HEK293T (cell line): ENCODE measurements at regions not wholly inside any gene's neighbourhood (a gene's known extent, or its start where the extent isn't known, plus 50 kb on each side); places are given as distances from the start of the nearest gene placed in this dataset.

Experiments used
- CTCF ChIA-PET: fragments of 350-600 bp; formaldehyde crosslinking; extraction: SDS; loops from one replicate; lab custom pipeline; 2021; ENCODE audit warnings: antibody characterized with exemption, inconsistent platforms; lab: Yijun Ruan, JAX
- POLR2A ChIA-PET: fragments of 350-600 bp; formaldehyde crosslinking; extraction: SDS; loops from one replicate; lab custom pipeline; 2020; ENCODE audit warnings: antibody characterized with exemption, inconsistent platforms; lab: Yijun Ruan, JAX
- DNase-seq: peaks from one replicate; pipeline ENCODE4 v3.0.0; 2012; ENCODE audit warnings: mixed read lengths; ENCODE audit errors: extremely low spot score
- ARNT ChIP-seq: fragments of 450-650 bp; IDR thresholded peaks from 2 replicates; pipeline ENCODE4 v1.6.1; 2017; ENCODE audit warnings: mild to moderate bottlenecking
- BHLHE40 ChIP-seq: fragments of 450-650 bp; IDR thresholded peaks from 2 replicates; pipeline ENCODE4 v1.6.1; 2016; ENCODE audit warnings: mild to moderate bottlenecking, moderate library complexity, borderline replicate concordance
- CTBP1 ChIP-seq: fragments of 450-650 bp; IDR thresholded peaks from 2 replicates; pipeline ENCODE4 v1.6.1; 2016; ENCODE audit warnings: borderline replicate concordance
- ELF4 ChIP-seq: fragments of 450-650 bp; IDR thresholded peaks from 2 replicates; pipeline ENCODE4 v1.6.1; 2017; ENCODE audit warnings: antibody characterized with exemption
- FOXA1 ChIP-seq: fragments of 450-650 bp; IDR thresholded peaks from 2 replicates; pipeline ENCODE4 v1.6.1; 2016; ENCODE audit warnings: mild to moderate bottlenecking
- FOXK2 ChIP-seq: fragments of 450-650 bp; IDR thresholded peaks from 2 replicates; pipeline ENCODE4 v1.6.1; 2016; ENCODE audit warnings: mild to moderate bottlenecking
- FOXM1 ChIP-seq: fragments of 450-650 bp; IDR thresholded peaks from 2 replicates; pipeline ENCODE4 v1.6.1; 2017; ENCODE audit warnings: mild to moderate bottlenecking, borderline replicate concordance
- HDGF ChIP-seq: fragments of 450-650 bp; IDR thresholded peaks from 2 replicates; pipeline ENCODE4 v1.6.1; 2017; ENCODE audit warnings: antibody characterized with exemption, borderline replicate concordance
- L3MBTL2 ChIP-seq: fragments of 450-650 bp; conservative IDR thresholded peaks from 2 replicates; pipeline ENCODE4 v1.6.1; 2016; ENCODE audit warnings: mild to moderate bottlenecking
- LEF1 ChIP-seq: fragments of 450-650 bp; IDR thresholded peaks from 2 replicates; pipeline ENCODE4 v1.6.1; 2017; ENCODE audit warnings: mild to moderate bottlenecking, borderline replicate concordance
- NFRKB ChIP-seq: fragments of 450-650 bp; IDR thresholded peaks from 2 replicates; pipeline ENCODE4 v1.6.1; 2016; ENCODE audit warnings: mild to moderate bottlenecking, moderate library complexity
- PKNOX1 ChIP-seq: fragments of 450-650 bp; IDR thresholded peaks from 2 replicates; pipeline ENCODE4 v1.6.1; 2016
- SP1 ChIP-seq: fragments of 450-650 bp; IDR thresholded peaks from 2 replicates; pipeline ENCODE4 v1.6.1; 2017
- SUZ12 ChIP-seq: fragments of 450-650 bp; IDR thresholded peaks from 2 replicates; pipeline ENCODE4 v1.6.1; 2016; ENCODE audit warnings: mild to moderate bottlenecking
- TARDBP ChIP-seq: fragments of 450-650 bp; IDR thresholded peaks from 2 replicates; pipeline ENCODE4 v1.6.1; 2016
- ZNF384 ChIP-seq: fragments of 450-650 bp; IDR thresholded peaks from 2 replicates; pipeline ENCODE4 v1.6.1; 2016

- ChIA-PET CTCF (interaction anchor here (0.6 to 2.4 kb wide), 3 partner anchors 21 to 238 kb away, joined by 4 to 10 read pairs (median 4); no protein-coding TSS in a partner anchor), POLR2A (interaction anchor here (1.2 kb wide), 1 partner anchor 64 kb away, joined by 3 read pairs; the partner anchor contains the start of gene LRRC1)
- no peak for TF ChIP-seq ELF4
- no peak for TF ChIP-seq FOXK2
- TF ChIP-seq BHLHE40: no peak
- TF ChIP-seq FOXM1: no peak
- TF ChIP-seq ARNT: no peak
- no peak for TF ChIP-seq SUZ12
- no peak for TF ChIP-seq CTBP1
- no peak for TF ChIP-seq L3MBTL2
- TF ChIP-seq NFRKB: no peak
- no peak for TF ChIP-seq FOXA1
- TF ChIP-seq ZNF384: no peak
- no peak for TF ChIP-seq PKNOX1
- TF ChIP-seq HDGF: no peak
- no peak for TF ChIP-seq TARDBP
- no peak for TF ChIP-seq SP1
- no peak for DNase-seq
Observed at GRCh38 chr6:53730767-53731166, 64.0 kb upstream of the LRRC1 start.

- ChIA-PET CTCF (interaction anchor here (0.6 to 2.2 kb wide), 19 partner anchors 10 to 557 kb away, joined by 3 to 34 read pairs (median 4); no protein-coding TSS in a partner anchor), POLR2A (interaction anchor here (1.0 to 1.3 kb wide), 2 partner anchors 10 to 184 kb away, joined by 3 to 4 read pairs; partner anchors contain the start of gene GCLC)
- peak; percentile 50 for DNase-seq
- no peak for TF ChIP-seq SUZ12
- TF ChIP-seq CTBP1: no peak
- no peak for TF ChIP-seq PKNOX1
- no peak for TF ChIP-seq LEF1
- no peak for TF ChIP-seq NFRKB
- TF ChIP-seq L3MBTL2: no peak
- TF ChIP-seq FOXK2: no peak
- TF ChIP-seq HDGF: no peak
- TF ChIP-seq FOXA1: no peak
- TF ChIP-seq ELF4: no peak
- no peak for TF ChIP-seq SP1
- TF ChIP-seq TARDBP: no peak
- no peak for TF ChIP-seq ARNT
- no peak for TF ChIP-seq ZNF384
- TF ChIP-seq BHLHE40: no peak
- TF ChIP-seq FOXM1: no peak
Observed at GRCh38 chr6:53728570-53729194, 63.1 kb upstream of the KLHL31 start.

GRCh38 chr6:53727748-53728147 lies 62.2 kb upstream of the KLHL31 start:
- DNase-seq: no peak
- TF ChIP-seq LEF1: no peak
- TF ChIP-seq FOXM1: no peak
- no peak for TF ChIP-seq SP1
- TF ChIP-seq BHLHE40: no peak
- no peak for TF ChIP-seq CTBP1
- TF ChIP-seq FOXK2: no peak
- TF ChIP-seq HDGF: no peak
- TF ChIP-seq NFRKB: no peak
- TF ChIP-seq FOXA1: no peak
- no peak for TF ChIP-seq ZNF384
- no peak for TF ChIP-seq TARDBP
- no peak for TF ChIP-seq L3MBTL2
- TF ChIP-seq ELF4: no peak
- TF ChIP-seq ARNT: no peak
- TF ChIP-seq SUZ12: no peak
- TF ChIP-seq PKNOX1: no peak
- POLR2A ChIA-PET: interaction anchor here (1.3 kb wide), 1 partner anchor 183 kb away, joined by 4 read pairs; the partner anchor contains the start of gene GCLC
- CTCF ChIA-PET: interaction anchor here (1.0 to 2.2 kb wide), 12 partner anchors 10 to 234 kb away, joined by 3 to 34 read pairs (median 6); no protein-coding TSS in a partner anchor

GRCh38 chr6:53725791-53726575 lies 60.4 kb upstream of the KLHL31 start:
- POLR2A ChIA-PET: interaction anchor here (0.7 to 1.1 kb wide), 2 partner anchors 69 to 230 kb away, joined by 3 read pairs; partner anchors contain the start of gene LRRC1
- peak; percentile 85 for DNase-seq
- CTCF ChIA-PET: interaction anchor here (0.5 to 3.3 kb wide), 19 partner anchors 9 to 536 kb away, joined by 3 to 27 read pairs (median 3); no protein-coding TSS in a partner anchor
- TF ChIP-seq FOXK2 (no peak), ZNF384 (peak; percentile 59; the same call in 1 of the 2 replicates), CTBP1 (no peak)

- TF ChIP-seq FOXA1: no peak
- no peak for TF ChIP-seq ARNT
- no peak for TF ChIP-seq SP1
- TF ChIP-seq TARDBP: no peak
- TF ChIP-seq HDGF: no peak
- no peak for TF ChIP-seq L3MBTL2
- no peak for TF ChIP-seq ZNF384
- TF ChIP-seq PKNOX1: no peak
- TF ChIP-seq BHLHE40: no peak
- TF ChIP-seq NFRKB: no peak
- TF ChIP-seq FOXK2: no peak
- TF ChIP-seq SUZ12: no peak
- TF ChIP-seq LEF1: no peak
- no peak for TF ChIP-seq FOXM1
- TF ChIP-seq ELF4: no peak
- TF ChIP-seq CTBP1: no peak
- no peak for DNase-seq
- ChIA-PET CTCF (interaction anchor here (0.7 to 3.3 kb wide), 6 partner anchors 10 to 1019 kb away, joined by 3 to 27 read pairs (median 12); no protein-coding TSS in a partner anchor), POLR2A (no interaction called here)
Observed at GRCh38 chr6:53724501-53724900, 58.9 kb upstream of the KLHL31 start.
